Suppressor macrophage (primary cell): ENCODE measurements at regions not wholly inside any gene's neighbourhood (a gene's known extent, or its start where the extent isn't known, plus 50 kb on each side); places are given as distances from the start of the nearest gene placed in this dataset.
"Not testable (repeated sequence)": the region's sequence is repeated elsewhere in the genome, so short reads cannot be mapped to it uniquely, and the experiment has no call there.

ENCODE experiments used
- DNase-seq, 4 experiments: peaks; one replicate each; pipeline ENCODE4 v3.0.0-alpha.2; 2020 to 2022

- DNase-seq = no peak
Measured at GRCh38 chr2:144117086-144117485, 402.8 kb downstream of the ZEB2 start.

GRCh38 chr2:144115739-144116291, 404.1 kb downstream of the ZEB2 start:
- no peak for DNase-seq

- no peak for DNase-seq
Measured at GRCh38 chr2:144114760-144115159, 405.2 kb downstream of the ZEB2 start.

DNA sequence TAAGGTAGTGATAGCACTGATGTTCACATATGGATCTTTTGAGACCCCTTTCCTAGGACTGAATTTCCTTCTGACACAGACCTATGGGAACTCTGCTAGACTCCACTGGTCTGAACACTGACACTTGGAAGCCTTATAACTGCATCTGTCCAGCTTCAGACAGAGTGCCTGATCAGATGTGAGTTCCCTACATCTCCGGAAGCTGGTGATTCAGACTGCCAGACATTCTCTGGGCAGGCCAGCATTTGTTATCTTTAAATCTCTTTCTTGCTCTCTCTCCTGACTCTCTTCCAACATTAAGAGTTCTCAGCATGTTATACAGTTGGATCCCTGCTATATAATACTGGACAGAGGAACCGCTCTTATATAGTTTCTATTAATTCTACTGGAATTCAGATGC, 408.5 kb downstream of the ZEB2 start:
- DNase-seq = no peak

DNA sequence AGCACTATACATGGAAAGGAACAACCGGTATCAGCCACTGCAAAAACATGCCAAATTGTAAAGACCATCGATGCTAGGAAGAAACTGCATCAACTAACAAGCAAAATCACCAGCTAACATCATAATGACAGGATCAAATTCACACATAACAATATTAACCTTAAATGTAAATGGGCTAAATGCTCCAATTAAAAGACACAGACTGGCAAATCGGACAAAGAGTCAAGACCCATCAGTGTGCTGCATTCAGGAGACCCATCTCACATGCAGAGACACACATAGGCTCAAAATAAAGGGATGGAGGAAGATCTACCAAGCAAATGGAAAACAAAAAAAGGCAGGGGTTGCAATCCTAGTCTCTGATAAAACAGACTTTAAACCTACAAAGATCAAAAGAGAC, 413.8 kb downstream of the ZEB2 start:
- not testable (repeated sequence) for DNase-seq

GRCh38 chr2:144102386-144102785, 417.5 kb downstream of the ZEB2 start:
- DNase-seq = no peak

- no peak for DNase-seq
Measured at GRCh38 chr2:144099780-144100377, 420.0 kb downstream of the ZEB2 start.

DNA sequence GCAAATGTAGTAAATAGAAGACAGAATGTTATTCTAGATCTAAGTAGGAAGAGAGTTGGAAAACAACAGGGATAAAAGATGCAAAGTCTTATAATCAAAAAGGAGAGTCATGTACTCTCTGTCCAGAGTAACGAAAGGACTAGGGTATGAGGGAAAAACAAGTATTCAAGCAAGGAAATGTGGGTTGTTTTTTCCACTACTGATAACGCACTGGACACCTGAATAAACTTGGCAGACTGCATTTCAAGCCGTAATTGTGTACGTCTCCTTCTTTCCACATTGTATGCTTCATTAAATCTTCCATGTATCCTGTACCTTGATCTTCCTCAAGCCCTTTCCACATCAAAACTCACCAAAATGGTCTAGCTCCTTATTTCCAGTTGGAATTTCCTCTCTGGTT, 420.6 kb downstream of the ZEB2 start:
- no peak for DNase-seq

GRCh38 chr2:144097440-144098225, 422.3 kb downstream of the ZEB2 start:
- DNase-seq = peak in 2 of 4 experiments; percentile 7 to 9

GRCh38 chr2:144096531-144096930, 423.4 kb downstream of the ZEB2 start:
- no peak for DNase-seq

- no peak for DNase-seq
Measured at GRCh38 chr2:144094408-144095151, 425.3 kb downstream of the ZEB2 start.

GRCh38 chr2:144091622-144092021, 428.3 kb downstream of the ZEB2 start:
- no peak for DNase-seq

- DNase-seq = no peak
Measured at GRCh38 chr2:144088863-144089262, 431.1 kb downstream of the ZEB2 start.

DNA sequence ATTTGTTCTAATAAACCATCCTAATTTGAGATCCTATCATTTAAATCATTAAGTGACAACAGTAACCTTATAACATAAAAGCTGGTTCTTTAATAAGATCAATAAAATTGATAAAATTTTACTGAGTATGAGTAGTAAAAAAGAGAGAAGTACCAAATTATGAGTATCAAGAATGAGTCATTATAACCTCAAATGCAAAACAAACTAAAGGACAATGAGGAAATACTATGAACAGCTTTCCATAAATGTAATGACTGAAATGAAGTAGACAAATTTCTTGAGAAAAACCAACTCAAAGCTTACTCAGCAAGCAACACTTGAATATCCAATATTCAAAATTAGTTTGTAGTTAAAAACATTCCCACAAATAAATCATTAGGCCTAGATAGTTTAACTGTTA, 433.0 kb downstream of the ZEB2 start:
- DNase-seq = peak in 2 of 4 experiments; percentile 54 to 59

DNA sequence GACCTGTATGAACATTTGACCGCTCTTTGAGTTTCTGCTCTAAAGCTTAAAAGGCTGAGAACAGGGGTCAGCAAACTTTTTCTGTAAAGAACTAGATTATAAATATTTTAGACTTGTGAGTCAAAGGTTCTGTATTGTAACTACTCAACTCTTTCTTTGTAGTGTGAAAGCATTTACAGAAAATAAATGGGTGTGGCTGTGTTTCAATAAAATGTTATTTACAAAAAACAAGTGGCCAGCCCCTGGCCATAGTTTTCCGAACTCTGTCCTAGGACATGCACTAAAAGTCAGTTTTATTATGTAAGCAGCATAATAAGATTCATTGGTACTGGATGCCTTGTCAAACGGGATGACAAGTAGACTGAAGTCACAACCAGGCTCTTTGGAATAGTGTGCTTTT, 434.9 kb downstream of the ZEB2 start:
- no peak for DNase-seq

- DNase-seq = no peak
Measured at GRCh38 chr2:144084114-144084661, 435.7 kb downstream of the ZEB2 start.

DNA sequence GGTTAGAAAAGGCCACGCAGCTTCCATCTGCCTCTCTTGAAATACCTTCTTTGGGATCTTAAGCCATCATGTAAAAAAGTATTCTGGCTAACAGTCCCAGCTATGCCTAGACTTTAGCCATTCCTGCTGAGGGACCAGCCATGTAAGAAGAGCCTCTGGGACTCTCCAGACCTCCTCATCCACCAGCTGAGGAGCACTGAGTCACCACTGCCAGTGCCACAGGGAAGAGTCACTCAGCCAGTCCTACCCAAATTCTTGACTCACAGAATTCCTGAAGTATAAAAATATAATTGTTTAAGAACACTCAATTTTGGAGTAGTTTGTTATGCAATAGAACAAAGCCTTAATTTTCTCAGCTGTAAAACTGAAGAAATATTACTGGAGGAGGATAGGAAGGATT, 436.7 kb downstream of the ZEB2 start:
- no peak for DNase-seq

DNA sequence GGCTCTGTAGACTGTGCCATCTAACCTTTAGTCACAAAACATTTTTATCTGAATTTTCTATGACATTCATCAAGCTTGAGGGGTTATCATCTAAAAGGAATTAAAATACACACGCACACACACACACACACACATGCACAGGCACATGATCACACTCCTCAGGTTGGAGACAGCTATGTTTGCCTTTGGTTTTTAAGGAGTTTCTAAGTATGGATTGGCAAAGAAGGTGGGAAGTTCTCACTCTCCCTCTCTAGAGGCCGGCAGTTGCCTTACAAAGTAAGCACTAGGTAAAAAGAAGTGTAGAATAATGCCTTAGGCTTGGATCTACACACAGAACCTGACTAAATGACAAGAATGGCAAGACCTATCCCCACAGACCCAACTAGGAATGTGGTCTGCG, 437.1 kb downstream of the ZEB2 start:
- DNase-seq = no peak

DNA sequence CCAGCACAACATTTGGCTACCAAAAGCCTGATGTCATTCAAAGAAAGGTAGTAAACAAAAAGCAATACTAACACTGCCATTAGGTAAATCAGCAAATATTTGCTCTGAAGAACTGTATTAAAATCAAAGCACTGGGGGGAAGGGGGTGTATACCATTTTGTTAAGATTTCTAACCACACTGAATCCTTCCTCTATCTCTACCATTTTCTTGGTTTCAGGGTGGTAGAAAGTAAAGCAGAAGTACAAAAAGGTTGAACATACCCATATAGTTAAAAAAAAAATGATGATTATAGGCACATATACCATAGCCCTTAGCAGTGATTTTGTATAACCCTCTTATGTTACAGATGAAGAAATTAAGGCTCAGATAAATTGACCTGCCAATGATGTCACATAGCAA, 437.6 kb downstream of the ZEB2 start:
- DNase-seq = no peak

- no peak for DNase-seq
Measured at GRCh38 chr2:144081272-144081671, 438.6 kb downstream of the ZEB2 start.

- DNase-seq = no peak
Measured at GRCh38 chr2:144079803-144080202, 440.1 kb downstream of the ZEB2 start.

DNA sequence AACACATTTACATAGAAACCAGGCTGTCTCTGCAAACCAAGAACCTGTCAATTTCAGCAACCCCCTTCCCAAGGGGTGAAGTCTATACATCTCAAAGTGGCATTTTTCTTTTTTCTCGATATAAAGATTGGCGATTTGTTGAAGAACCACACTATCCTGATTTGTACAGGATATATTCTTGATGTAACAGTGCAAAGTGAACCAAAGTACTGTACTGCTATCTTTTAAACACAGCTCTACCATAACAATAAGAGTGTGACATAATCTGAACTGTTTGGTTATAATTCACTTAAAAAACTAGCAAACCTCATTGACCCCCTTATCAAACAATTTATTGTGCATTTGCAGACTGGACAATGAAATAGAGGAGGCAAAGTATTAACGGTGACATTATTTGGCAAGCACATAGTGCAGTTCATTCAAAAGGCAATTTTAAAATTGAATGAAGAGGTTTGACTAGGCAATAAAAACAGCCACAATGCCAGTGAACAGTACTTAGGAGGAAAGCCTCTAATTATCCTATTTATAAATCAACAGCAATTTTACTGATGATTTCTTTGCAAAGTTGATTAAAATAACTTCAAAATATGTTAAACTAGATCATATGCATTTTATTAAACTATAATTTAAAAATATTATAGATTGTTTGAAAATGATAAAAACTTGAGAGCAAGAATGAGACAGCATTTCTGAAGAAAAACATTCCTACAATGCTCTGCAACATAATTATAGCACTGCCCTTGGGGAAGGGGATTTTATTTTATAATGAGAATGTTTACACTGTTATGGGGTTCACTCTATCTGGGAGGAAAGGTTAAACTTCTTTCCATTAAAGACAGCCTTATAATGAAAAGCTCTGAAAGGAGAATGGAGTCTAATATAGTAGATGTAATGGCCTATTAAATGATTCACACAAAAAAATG, 440.9 kb downstream of the ZEB2 start:
- no peak for DNase-seq
